ENCODE measurements at regions not wholly inside any gene's neighbourhood (a gene's known extent, or its start where the extent isn't known, plus 50 kb on each side); places are given as distances from the start of the nearest gene placed in this dataset.

DNA sequence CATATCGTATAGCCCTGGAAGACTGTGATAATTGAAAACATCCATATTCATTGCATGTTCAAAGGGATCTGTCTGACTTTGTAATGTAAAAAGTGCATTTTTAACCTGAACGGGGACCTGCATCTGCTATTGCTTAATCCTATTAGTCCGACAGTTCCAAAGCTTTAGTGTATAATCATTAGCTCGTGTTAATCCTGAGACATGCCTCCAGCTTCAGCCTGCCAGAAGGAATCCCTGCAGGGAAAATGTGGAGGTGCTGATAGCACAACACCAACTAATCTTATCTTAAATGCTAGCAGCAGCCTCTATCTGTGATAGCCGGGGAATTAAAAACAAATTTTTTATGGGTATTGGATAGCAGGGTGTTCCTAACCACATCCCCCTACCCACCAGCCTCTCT, 495.2 kb downstream of the TLE4 start:
- Histone ChIP-seq H3K4me1 (peaks cover 0 to 13% (median 9%) of the 10 kb centered on the region in 4 donors), H3K9me3 (no peaks in the 10 kb centered on the region), H3K36me3 (no peaks in the 10 kb centered on the region), H3K27me3 (no peaks in the 10 kb centered on the region), H3K27ac (replicated peaks in 1 of 4) (no peak overlapping the region), H3K4me3 (no peak overlapping the region)
- 58% methylated on average over 5 of the region's 5 CpGs for WGBS
- DNase-seq (ENCODE audit: extremely low spot score), result no peak
- intact Hi-C loops (cut with DNase I), result no loop called here
- TF ChIP-seq POLR2AphosphoS5 (IDR thresholded peaks at IDR 0.05) (no peak), POLR2A (IDR thresholded peaks at IDR 0.05; ENCODE audit: low read depth) (no peak), EP300 (IDR thresholded peaks at IDR 0.05) (no peak)
- TF ChIP-seq, protein P1, sequence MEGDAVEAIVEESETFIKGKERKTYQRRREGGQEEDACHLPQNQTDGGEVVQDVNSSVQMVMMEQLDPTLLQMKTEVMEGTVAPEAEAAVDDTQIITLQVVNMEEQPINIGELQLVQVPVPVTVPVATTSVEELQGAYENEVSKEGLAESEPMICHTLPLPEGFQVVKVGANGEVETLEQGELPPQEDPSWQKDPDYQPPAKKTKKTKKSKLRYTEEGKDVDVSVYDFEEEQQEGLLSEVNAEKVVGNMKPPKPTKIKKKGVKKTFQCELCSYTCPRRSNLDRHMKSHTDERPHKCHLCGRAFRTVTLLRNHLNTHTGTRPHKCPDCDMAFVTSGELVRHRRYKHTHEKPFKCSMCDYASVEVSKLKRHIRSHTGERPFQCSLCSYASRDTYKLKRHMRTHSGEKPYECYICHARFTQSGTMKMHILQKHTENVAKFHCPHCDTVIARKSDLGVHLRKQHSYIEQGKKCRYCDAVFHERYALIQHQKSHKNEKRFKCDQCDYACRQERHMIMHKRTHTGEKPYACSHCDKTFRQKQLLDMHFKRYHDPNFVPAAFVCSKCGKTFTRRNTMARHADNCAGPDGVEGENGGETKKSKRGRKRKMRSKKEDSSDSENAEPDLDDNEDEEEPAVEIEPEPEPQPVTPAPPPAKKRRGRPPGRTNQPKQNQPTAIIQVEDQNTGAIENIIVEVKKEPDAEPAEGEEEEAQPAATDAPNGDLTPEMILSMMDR (IDR thresholded peaks at IDR 0.05), result no peak

DNA sequence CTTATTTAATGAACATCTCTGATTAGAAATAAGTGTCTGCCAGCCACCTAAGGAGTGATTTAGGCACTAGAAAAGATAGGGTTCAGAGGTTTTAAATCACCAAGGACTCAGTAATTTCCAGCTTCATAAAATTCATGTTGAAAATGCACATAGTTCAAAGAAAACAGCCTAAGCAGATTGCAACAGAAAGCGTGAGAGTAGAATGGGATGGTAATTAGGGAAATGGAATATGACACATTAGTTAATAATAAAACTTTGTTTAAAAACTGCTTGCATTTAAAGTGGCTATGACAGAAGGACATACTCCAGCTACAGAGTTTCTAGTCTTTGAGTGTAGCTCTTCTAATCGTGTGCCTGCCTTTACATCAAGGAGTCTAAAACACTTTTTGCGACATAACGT, 490.8 kb downstream of the TLE4 start:
- 87% methylated on average over 4 of the region's 4 CpGs for WGBS
- TF ChIP-seq, protein P1 (IDR thresholded peaks at IDR 0.05), result no peak
- TF ChIP-seq POLR2AphosphoS5 (IDR thresholded peaks at IDR 0.05), result no peak
- no peak for TF ChIP-seq POLR2A (IDR thresholded peaks at IDR 0.05; ENCODE audit: low read depth)
- TF ChIP-seq EP300 (IDR thresholded peaks at IDR 0.05), result no peak
- peaks cover 0 to 20% (median 16%) of the 10 kb centered on the region in 4 donors for H3K4me1 ChIP-seq
- H3K36me3 ChIP-seq, result no peaks in the 10 kb centered on the region
- DNase-seq (ENCODE audit: extremely low spot score), result no peak
- intact Hi-C loops (cut with DNase I), result no loop called here
- H3K27ac ChIP-seq (replicated peaks in 1 of 4), result peak overlapping the region; percentile 39 to 74 (median 68)
- H3K9me3 ChIP-seq, result peaks cover 0 to 15% (median 2%) of the 10 kb centered on the region in 4 donors
- no peaks in the 10 kb centered on the region for H3K27me3 ChIP-seq
- H3K4me3 ChIP-seq, result no peak overlapping the region

DNA sequence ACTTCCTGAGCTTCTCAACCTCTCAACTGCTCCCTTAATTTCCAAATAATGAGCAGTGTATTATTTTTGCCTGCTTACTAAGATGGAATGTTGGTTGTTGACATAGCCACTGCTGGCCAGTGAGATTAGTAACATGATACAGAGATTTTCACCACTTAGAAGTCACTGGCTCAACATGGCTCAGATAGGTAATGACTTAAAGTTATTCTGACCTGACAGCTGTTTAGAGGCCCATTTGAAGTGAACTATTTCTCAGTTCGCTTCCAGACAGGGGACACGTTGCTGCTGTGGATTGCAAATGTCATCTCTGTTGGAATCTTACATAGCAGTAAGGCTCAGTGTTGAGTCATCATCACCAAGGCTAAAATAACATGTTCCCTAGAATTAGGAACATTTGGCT, 490.2 kb downstream of the TLE4 start:
- H3K27ac ChIP-seq (replicated peaks in 1 of 4), result peak overlapping the region; percentile 39 to 74 (median 68)
- WGBS, result 43% methylated on average over 1 of the region's 2 CpGs
- no peaks in the 10 kb centered on the region for H3K27me3 ChIP-seq
- H3K9me3 ChIP-seq, result peaks cover 0 to 15% (median 2%) of the 10 kb centered on the region in 4 donors
- H3K36me3 ChIP-seq, result no peaks in the 10 kb centered on the region
- no peak for DNase-seq (ENCODE audit: extremely low spot score)
- TF ChIP-seq, protein P1 (IDR thresholded peaks at IDR 0.05), result no peak
- TF ChIP-seq POLR2AphosphoS5 (IDR thresholded peaks at IDR 0.05), result peak; percentile 43 to 74
- TF ChIP-seq EP300 (IDR thresholded peaks at IDR 0.05), result no peak
- no peak for TF ChIP-seq POLR2A (IDR thresholded peaks at IDR 0.05; ENCODE audit: low read depth)
- H3K4me1 ChIP-seq, result peaks cover 0 to 20% (median 16%) of the 10 kb centered on the region in 4 donors
- H3K4me3 ChIP-seq, result no peak overlapping the region
- intact Hi-C loops (cut with DNase I), result no loop called here

DNA sequence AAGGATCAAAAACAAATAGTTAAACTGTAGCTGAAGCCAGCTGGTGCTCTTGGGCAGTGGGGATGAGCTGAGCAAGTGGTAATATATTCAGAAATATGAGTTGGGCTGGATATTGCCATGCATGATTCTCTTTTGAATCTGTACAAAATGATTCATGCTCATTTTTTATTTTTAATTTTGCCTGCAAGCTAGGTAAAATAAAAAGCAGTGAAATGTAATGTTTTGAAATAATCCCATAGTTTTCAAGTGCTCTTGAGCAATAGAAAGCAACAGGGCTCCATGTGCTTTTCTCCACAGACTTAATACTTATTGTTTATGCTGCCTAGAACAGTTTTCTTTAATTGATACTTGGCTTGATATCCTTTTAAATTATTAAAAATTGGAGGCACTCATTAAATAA, 489.3 kb downstream of the TLE4 start:
- no peak for TF ChIP-seq POLR2A (IDR thresholded peaks at IDR 0.05; ENCODE audit: low read depth)
- Histone ChIP-seq H3K27ac (replicated peaks in 1 of 4) (peak overlapping the region in 3 of 4 donors; percentile 68 to 74 (median 68)), H3K9me3 (peaks cover 0 to 15% (median 2%) of the 10 kb centered on the region in 4 donors), H3K4me1 (peaks cover 0 to 20% (median 16%) of the 10 kb centered on the region in 4 donors), H3K27me3 (no peaks in the 10 kb centered on the region), H3K36me3 (no peaks in the 10 kb centered on the region), H3K4me3 (no peak overlapping the region)
- DNase-seq (ENCODE audit: extremely low spot score), result no peak
- intact Hi-C loops (cut with DNase I), result no loop called here

DNA sequence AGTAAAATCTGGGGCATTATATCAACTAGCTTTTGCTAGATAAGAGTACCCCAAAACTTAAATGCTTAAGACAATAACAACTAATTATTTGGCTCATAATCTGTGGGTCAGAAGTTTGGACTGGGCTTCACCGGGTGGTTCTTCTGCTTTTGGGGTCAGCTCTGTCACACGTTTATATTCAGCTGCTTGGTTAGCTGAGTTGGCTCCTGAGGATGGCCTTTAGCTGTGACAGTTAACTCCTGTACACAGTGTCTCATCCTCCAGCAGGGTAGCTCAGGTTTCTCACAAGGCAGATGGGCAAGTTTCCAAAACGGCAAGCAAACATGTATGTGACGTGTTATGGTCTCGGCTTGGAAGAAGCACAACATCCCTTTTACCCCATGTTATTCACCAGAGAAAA, 488.2 kb downstream of the TLE4 start:
- no peak overlapping the region for H3K4me3 ChIP-seq
- H3K27ac ChIP-seq (replicated peaks in 1 of 4), result no peak overlapping the region
- no peak for TF ChIP-seq POLR2A (IDR thresholded peaks at IDR 0.05; ENCODE audit: low read depth)
- TF ChIP-seq, protein P1 (IDR thresholded peaks at IDR 0.05), result no peak
- no peak for TF ChIP-seq POLR2AphosphoS5 (IDR thresholded peaks at IDR 0.05)
- no peak for TF ChIP-seq EP300 (IDR thresholded peaks at IDR 0.05)
- peaks cover 0 to 15% (median 2%) of the 10 kb centered on the region in 4 donors for H3K9me3 ChIP-seq
- no peak for DNase-seq (ENCODE audit: extremely low spot score)
- H3K36me3 ChIP-seq, result no peaks in the 10 kb centered on the region
- H3K27me3 ChIP-seq, result no peaks in the 10 kb centered on the region
- peaks cover 0 to 20% (median 16%) of the 10 kb centered on the region in 4 donors for H3K4me1 ChIP-seq
- intact Hi-C loops (cut with DNase I), result no loop called here
- 94% methylated on average over 5 of the region's 5 CpGs for WGBS
